Effector memory CD8-positive, alpha-beta T cell (primary cell): ENCODE measurements at regions not wholly inside any gene's neighbourhood (a gene's known extent, or its start where the extent isn't known, plus 50 kb on each side); places are given as distances from the start of the nearest gene placed in this dataset.
A peak's percentile ranks its signal among the peaks of the same experiment; 100 is the strongest.

Experiments
- ATAC-seq: fragments of 150-1000 bp; cut with Tn5 transposase; replicated peaks from 2 replicates; pipeline ENCODE4 v1.10.0; 2021; ENCODE audit warnings: mild to moderate bottlenecking, moderate library complexity
- DNase-seq, 3 experiments: peaks; one replicate each; pipeline ENCODE4 v3.0.0; 2021
- H3K27ac Mint-ChIP-seq, 2 donors: one replicate each; pipeline ENCODE4 v1.8.0; 2022; ENCODE audit warnings: mild to moderate bottlenecking in 2 of 2, mixed read lengths in 2 of 2, moderate library complexity in 2 of 2
- H3K27me3 Mint-ChIP-seq, 2 donors: one replicate each; pipeline ENCODE4 v1.8.0; 2022; ENCODE audit warnings: mixed read lengths in 2 of 2
- H3K36me3 Mint-ChIP-seq: one replicate; pipeline ENCODE4 v1.8.0; 2022; ENCODE audit warnings: mild to moderate bottlenecking, moderate library complexity, mixed read lengths; ENCODE audit not compliant: insufficient read depth
- H3K4me1 Mint-ChIP-seq, 2 donors: one replicate each; pipeline ENCODE4 v1.8.0; 2022; ENCODE audit warnings: low read depth in 2 of 2, mixed read lengths in 2 of 2
- H3K4me3 Mint-ChIP-seq, 2 donors: one replicate each; pipeline ENCODE4 v1.8.0; 2022; ENCODE audit warnings: mild to moderate bottlenecking in 2 of 2, mixed read lengths in 2 of 2, moderate library complexity in 2 of 2
- H3K9me3 Mint-ChIP-seq, 2 donors: one replicate each; pipeline ENCODE4 v1.8.0; 2022; ENCODE audit warnings: mixed read lengths in 2 of 2

DNA sequence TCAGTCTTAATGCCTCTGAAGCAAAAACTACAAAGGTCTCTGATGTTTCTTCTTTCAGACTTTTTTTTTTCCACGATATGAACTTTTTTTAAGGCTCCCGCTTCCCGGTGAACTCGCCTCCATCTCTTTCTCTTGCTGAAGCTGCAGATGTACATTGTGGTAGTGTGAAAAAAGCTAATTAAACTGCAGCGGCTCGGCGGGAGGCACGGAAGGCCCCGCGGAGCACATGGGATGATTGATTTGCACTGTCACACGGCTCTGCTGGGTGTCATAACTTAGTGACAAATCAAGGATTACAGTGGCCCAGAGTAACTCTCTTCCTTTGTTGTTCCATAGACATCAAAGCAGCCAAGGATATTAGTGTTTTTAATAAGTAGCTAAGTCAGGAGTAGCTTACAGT is 196.3 kb downstream of the AXIN2 start:
- no peak for DNase-seq
- Mint-ChIP-seq H3K27me3 (peaks cover 7 to 12% of the 10 kb centered on the region in 2 donors), H3K4me1 (no peaks in the 10 kb centered on the region), H3K4me3 (no peak overlapping the region), H3K9me3 (no peaks in the 10 kb centered on the region), H3K27ac (no peak overlapping the region), H3K36me3 (no peaks in the 10 kb centered on the region)
- ATAC-seq: no peak

GRCh38 chr17:65364438-65364837 is 197.0 kb downstream of the AXIN2 start:
- Mint-ChIP-seq H3K4me3 (no peak overlapping the region), H3K27ac (no peak overlapping the region), H3K27me3 (peaks cover 11 to 13% of the 10 kb centered on the region in 2 donors)

DNA sequence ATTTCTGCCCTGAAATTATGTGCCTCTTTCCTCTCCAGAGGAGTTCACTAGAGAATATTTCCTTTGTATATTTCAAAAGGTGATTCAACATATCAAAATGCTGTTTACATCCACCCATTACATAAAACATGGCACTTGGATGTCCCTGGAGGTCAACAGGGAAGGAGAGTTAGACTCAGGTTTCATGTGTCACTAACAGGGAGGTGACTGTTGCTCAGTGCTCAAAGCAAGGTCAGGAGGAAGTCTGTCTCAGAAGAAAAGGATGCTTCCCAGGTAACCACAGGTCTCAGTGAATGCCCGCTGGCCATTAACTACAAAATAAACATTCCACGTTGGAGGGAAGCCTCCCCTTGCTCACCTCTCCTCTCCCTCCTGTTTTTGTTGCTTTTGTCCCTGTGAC is 198.6 kb downstream of the AXIN2 start:
- Mint-ChIP-seq H3K9me3 (no peaks in the 10 kb centered on the region), H3K4me3 (no peak overlapping the region), H3K36me3 (no peaks in the 10 kb centered on the region), H3K27ac (no peak overlapping the region), H3K4me1 (peaks cover 2 to 4% of the 10 kb centered on the region in 2 donors), H3K27me3 (peaks cover 17 to 26% of the 10 kb centered on the region in 2 donors)
- ATAC-seq (no peak), DNase-seq (no peak)

More at GRCh38 chr17:65364438-65364837, 197.0 kb downstream of the AXIN2 start:
- H3K9me3 Mint-ChIP-seq: no peaks in the 10 kb centered on the region
- H3K36me3 Mint-ChIP-seq: no peaks in the 10 kb centered on the region
- DNase-seq: no peak
- no peaks in the 10 kb centered on the region for H3K4me1 Mint-ChIP-seq
- ATAC-seq: no peak

GRCh38 chr17:65360961-65361552 is 200.4 kb downstream of the AXIN2 start:
- Mint-ChIP-seq H3K36me3 (no peaks in the 10 kb centered on the region), H3K9me3 (no peaks in the 10 kb centered on the region), H3K27me3 (peaks cover 28 to 38% of the 10 kb centered on the region in 2 donors), H3K4me3 (no peak overlapping the region), H3K4me1 (peaks cover 2 to 4% of the 10 kb centered on the region in 2 donors), H3K27ac (no peak overlapping the region)
- ATAC-seq (no peak), DNase-seq (no peak)

GRCh38 chr17:65359016-65359415 is 202.4 kb downstream of the AXIN2 start:
- Mint-ChIP-seq H3K9me3 (no peaks in the 10 kb centered on the region), H3K27me3 (peaks cover 24 to 54% of the 10 kb centered on the region in 2 donors), H3K4me3 (no peak overlapping the region), H3K36me3 (no peaks in the 10 kb centered on the region), H3K27ac (no peak overlapping the region), H3K4me1 (peaks cover 2 to 4% of the 10 kb centered on the region in 2 donors)
- ATAC-seq: no peak
- no peak for DNase-seq

DNA sequence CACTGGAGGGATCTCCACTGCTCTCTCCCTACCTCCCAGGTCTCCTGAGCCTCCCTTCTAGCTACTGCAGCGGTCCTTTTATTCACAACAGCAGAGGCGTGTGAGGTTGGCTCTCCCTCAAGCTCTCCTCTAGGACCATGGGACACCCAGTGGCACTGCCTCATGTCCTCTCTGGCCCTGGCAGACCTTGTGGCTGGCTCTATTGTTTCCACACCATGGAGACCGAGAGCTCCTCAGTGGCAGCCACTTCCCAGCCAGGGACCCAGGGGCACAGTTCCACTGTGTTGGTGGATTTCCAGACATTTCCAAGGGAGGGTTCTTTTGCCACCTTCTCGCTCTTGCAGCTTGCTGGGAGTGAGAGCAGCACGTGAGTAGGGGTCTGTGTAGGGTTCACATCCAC is 204.9 kb downstream of the AXIN2 start:
- H3K4me1 Mint-ChIP-seq: peaks cover 2 to 4% of the 10 kb centered on the region in 2 donors
- H3K9me3 Mint-ChIP-seq: no peaks in the 10 kb centered on the region
- ATAC-seq (no peak), DNase-seq (no peak)
- no peaks in the 10 kb centered on the region for H3K36me3 Mint-ChIP-seq
- H3K27ac Mint-ChIP-seq: no peak overlapping the region
- peaks cover 24 to 54% of the 10 kb centered on the region in 2 donors for H3K27me3 Mint-ChIP-seq
- H3K4me3 Mint-ChIP-seq: no peak overlapping the region

- Mint-ChIP-seq H3K9me3 (peaks cover 0 to under 1% of the 10 kb centered on the region in 2 donors), H3K27ac (peak overlapping the region in 1 of 2 donors; percentile 5), H3K36me3 (no peaks in the 10 kb centered on the region), H3K27me3 (peaks cover 25 to 49% of the 10 kb centered on the region in 2 donors), H3K4me1 (peaks cover 2 to 4% of the 10 kb centered on the region in 2 donors), H3K4me3 (no peak overlapping the region)
- no peak for DNase-seq
- ATAC-seq: no peak
Observed at GRCh38 chr17:65355246-65355645, 206.2 kb downstream of the AXIN2 start.

- H3K4me1 Mint-ChIP-seq: no peaks in the 10 kb centered on the region
- peaks cover 0 to 8% of the 10 kb centered on the region in 2 donors for H3K9me3 Mint-ChIP-seq
- H3K36me3 Mint-ChIP-seq: no peaks in the 10 kb centered on the region
- no peak for DNase-seq
- H3K4me3 Mint-ChIP-seq: no peak overlapping the region
- H3K27me3 Mint-ChIP-seq: peaks cover 49 to 51% of the 10 kb centered on the region in 2 donors
- no peak for ATAC-seq
- H3K27ac Mint-ChIP-seq: no peak overlapping the region
Observed at GRCh38 chr17:65349916-65350315, 211.5 kb downstream of the AXIN2 start.

- no peak overlapping the region for H3K4me3 Mint-ChIP-seq
- DNase-seq (no peak), ATAC-seq (no peak)
- no peaks in the 10 kb centered on the region for H3K4me1 Mint-ChIP-seq
- H3K27ac Mint-ChIP-seq: no peak overlapping the region
- H3K27me3 Mint-ChIP-seq: peaks cover 58 to 68% of the 10 kb centered on the region in 2 donors
- peaks cover 0 to 8% of the 10 kb centered on the region in 2 donors for H3K9me3 Mint-ChIP-seq
- H3K36me3 Mint-ChIP-seq: no peaks in the 10 kb centered on the region
Observed at GRCh38 chr17:65346166-65346565, 209.0 kb downstream of the RGS9 start.

- DNase-seq: no peak
- Mint-ChIP-seq H3K4me3 (no peak overlapping the region), H3K27me3 (peaks cover 66 to 72% of the 10 kb centered on the region in 2 donors), H3K36me3 (no peaks in the 10 kb centered on the region), H3K4me1 (no peaks in the 10 kb centered on the region), H3K27ac (no peak overlapping the region), H3K9me3 (peaks cover 0 to 8% of the 10 kb centered on the region in 2 donors)
- no peak for ATAC-seq
Observed at GRCh38 chr17:65345261-65346005, 208.3 kb downstream of the RGS9 start.

GRCh38 chr17:65340401-65340800 is 203.2 kb downstream of the RGS9 start:
- Mint-ChIP-seq H3K36me3 (no peaks in the 10 kb centered on the region), H3K9me3 (no peaks in the 10 kb centered on the region), H3K4me1 (no peaks in the 10 kb centered on the region), H3K4me3 (no peak overlapping the region), H3K27me3 (peaks cover 57 to 64% of the 10 kb centered on the region in 2 donors), H3K27ac (no peak overlapping the region)
- DNase-seq: no peak
- no peak for ATAC-seq

DNA sequence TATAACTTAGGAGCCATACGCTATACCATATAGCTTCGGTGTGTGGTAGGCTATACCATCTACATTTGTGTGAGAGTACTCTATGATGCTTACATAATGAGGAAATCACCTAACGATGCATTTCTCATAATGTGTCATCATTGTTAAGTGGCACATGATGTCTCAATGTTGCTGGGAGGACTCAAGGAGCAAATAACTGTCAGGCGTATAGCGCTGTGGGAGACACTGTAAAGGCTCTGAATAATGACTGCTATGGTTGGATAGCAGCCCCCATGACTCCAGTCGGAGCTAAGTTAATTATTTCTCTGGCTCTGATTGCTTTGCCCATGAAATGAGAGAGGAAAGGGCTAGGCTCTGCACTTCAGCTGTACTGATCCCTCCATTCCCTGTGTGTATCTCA is 197.2 kb downstream of the RGS9 start:
- no peak for DNase-seq
- Mint-ChIP-seq H3K4me3 (no peak overlapping the region), H3K27me3 (peaks cover 65 to 77% of the 10 kb centered on the region in 2 donors), H3K27ac (no peak overlapping the region), H3K9me3 (no peaks in the 10 kb centered on the region), H3K4me1 (no peaks in the 10 kb centered on the region), H3K36me3 (no peaks in the 10 kb centered on the region)
- no peak for ATAC-seq

DNA sequence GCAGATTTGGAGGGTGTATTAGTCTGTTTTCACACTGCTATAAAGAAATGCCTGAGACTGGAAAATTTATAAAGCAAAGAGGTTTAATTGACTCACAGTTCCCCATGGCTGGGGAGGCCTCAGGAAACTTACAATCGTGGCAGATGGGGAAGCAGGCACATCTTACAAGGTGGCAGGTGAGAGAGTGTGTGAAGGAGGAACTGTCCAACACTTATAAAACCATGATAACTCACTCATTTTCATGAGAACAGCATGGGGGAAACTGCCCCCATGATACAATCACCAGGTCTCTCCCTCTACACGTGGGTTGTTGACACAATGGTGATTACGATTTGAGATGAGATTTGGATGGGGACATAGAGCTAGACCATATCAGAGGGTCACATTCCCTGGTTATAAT is 195.6 kb downstream of the RGS9 start:
- Mint-ChIP-seq H3K36me3 (no peaks in the 10 kb centered on the region), H3K27ac (no peak overlapping the region), H3K27me3 (peaks cover 54 to 66% of the 10 kb centered on the region in 2 donors), H3K4me3 (no peak overlapping the region), H3K9me3 (no peaks in the 10 kb centered on the region), H3K4me1 (no peaks in the 10 kb centered on the region)
- ATAC-seq: no peak
- no peak for DNase-seq

- H3K4me3 Mint-ChIP-seq: no peak overlapping the region
- no peaks in the 10 kb centered on the region for H3K9me3 Mint-ChIP-seq
- H3K4me1 Mint-ChIP-seq: no peaks in the 10 kb centered on the region
- DNase-seq: no peak
- H3K27me3 Mint-ChIP-seq: peaks cover 54 to 62% of the 10 kb centered on the region in 2 donors
- H3K27ac Mint-ChIP-seq: no peak overlapping the region
- H3K36me3 Mint-ChIP-seq: no peaks in the 10 kb centered on the region
- ATAC-seq: no peak
Observed at GRCh38 chr17:65332375-65332774, 195.2 kb downstream of the RGS9 start.
